Dermis microvascular lymphatic vessel endothelial cell (primary cell): ENCODE measurements at regions not wholly inside any gene's neighbourhood (a gene's known extent, or its start where the extent isn't known, plus 50 kb on each side); places are given as distances from the start of the nearest gene placed in this dataset.

Experiments used
- DNase-seq, 2 donors: peaks; one replicate each; pipeline versions ENCODE4 v3.0.0 to v3.0.0-alpha.2; 2010; ENCODE audit warnings: low read depth in 2 of 2

GRCh38 chr9:86697999-86698398 lies 249.3 kb downstream of the GAS1 start:
- no peak for DNase-seq

DNA sequence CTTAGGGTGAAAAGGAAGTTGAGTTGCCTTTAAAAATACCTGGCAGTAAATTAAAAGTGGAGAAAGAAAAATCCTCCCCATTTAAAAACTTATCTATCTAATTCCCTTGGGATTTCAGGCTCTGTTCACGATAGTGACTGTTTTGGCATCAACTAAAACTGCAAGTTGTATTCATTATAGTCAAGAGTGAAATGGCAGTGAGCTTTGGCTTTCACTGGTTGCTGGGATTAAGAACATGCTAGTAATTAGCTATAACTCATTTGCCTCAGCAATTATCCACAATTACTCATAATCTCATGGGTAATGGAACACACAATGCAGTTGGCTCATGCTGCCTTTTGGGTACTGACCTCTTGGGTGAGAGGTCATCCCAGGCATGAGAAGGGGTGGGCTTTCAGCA lies 250.1 kb downstream of the GAS1 start:
- DNase-seq: no peak

- DNase-seq: no peak
Measured at GRCh38 chr9:86695910-86696424, 251.3 kb downstream of the GAS1 start.

DNA sequence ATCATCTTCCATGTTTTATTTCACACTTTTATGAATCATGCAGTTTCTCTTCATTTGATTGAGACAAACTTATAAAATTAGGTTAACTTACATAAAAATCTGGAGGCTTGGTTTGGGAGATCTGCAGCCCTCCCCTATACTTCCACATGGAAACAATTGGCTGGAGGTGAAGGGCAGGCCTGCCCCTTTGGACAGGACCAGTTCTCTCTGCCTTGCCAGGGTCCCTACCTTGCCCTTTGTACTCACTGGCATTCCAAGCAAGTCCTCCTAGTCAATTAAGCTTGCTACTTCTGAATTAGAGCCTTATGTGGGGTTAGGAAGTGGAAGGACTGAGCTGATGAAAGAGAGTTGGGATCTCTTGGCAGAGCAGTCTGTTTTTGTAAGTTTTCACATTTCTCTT lies 257.3 kb downstream of the GAS1 start:
- no peak for DNase-seq

GRCh38 chr9:86687788-86688187 lies 259.5 kb downstream of the GAS1 start:
- no peak for DNase-seq

GRCh38 chr9:86685556-86685955 lies 261.8 kb downstream of the GAS1 start:
- DNase-seq: no peak

- no peak for DNase-seq
Measured at GRCh38 chr9:86684148-86684547, 263.2 kb downstream of the GAS1 start.

DNA sequence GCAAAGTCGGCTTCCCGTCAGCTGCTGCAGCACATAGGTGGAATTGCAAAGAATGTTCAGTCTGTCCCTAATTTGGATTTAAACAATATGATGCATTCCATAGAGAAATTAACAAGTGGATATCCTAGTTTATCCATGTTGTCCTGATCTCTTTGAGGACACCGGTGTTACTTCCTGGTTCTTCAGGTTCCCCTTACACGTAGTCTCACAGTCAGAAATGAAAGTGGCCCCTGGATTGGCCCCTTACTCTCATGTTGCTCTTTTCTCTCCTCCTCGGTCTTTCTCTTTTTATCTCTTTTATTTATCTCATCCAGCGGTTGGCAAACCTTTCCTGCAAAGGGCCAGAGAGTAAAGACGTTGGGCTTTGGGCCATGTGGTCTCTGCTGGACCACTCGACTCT lies 265.1 kb downstream of the GAS1 start:
- no peak for DNase-seq

DNA sequence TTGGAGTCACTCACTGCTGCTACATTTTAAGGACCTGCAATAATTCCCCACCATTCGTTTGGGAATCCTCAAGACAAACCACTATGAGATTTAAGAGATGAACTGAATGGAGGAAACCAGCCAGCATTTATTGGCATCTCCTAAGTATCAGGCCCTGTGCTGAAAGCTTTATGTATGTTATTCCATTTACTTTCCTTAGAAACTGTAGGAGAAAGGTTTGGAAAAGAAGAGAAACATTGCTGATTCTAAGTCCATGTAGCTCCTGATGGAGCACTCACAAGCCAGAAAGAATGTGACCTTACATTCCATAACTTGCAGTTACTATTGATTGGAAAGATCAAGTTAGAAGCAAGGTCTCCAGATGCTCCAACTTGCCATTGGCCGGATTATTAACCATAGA lies 267.4 kb downstream of the GAS1 start:
- DNase-seq: no peak

DNA sequence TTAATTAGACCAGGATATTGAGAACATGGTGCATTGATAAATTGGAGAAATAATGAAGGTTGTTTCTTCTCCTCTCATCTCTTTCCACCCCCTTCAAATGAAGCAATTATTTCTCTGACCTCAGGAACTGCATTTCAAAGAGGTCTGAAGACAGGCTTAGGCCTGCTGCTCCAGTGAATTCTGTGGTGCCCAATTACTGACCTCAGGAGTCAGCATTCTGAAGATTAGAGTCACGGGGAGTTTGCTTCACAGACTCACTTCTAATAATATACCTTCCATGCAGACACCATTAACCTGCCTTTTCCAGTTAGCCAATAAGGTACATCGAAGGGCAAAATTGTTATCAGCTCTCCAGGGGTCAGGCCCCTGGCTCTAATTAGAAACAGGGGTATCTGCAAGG lies 270.9 kb downstream of the GAS1 start:
- no peak for DNase-seq

DNA sequence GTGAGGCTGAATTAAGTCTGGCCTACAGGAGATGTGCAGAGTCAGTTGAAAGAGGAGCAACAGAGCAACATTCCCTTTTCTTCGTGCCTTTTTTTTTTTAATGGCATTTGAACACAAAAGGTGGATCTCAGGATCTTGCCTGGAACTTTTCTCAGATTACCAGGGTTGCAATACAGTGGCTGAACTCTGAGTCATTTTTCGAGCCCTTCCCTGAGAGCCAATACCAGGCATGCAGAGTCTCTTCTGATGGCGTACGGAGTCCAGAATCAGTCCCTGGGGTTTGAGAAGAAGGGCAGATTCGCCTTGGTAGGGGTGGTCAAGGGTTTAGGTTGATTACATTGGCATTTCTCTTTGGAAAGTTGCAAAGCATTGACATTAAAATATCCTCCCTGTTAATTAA lies 271.5 kb downstream of the GAS1 start:
- no peak for DNase-seq

GRCh38 chr9:86674487-86674886 lies 272.8 kb downstream of the GAS1 start:
- DNase-seq: no peak

- no peak for DNase-seq
Measured at GRCh38 chr9:86672966-86673365, 274.3 kb downstream of the GAS1 start.

- no peak for DNase-seq
Measured at GRCh38 chr9:86672301-86672700, 275.0 kb downstream of the GAS1 start.

DNA sequence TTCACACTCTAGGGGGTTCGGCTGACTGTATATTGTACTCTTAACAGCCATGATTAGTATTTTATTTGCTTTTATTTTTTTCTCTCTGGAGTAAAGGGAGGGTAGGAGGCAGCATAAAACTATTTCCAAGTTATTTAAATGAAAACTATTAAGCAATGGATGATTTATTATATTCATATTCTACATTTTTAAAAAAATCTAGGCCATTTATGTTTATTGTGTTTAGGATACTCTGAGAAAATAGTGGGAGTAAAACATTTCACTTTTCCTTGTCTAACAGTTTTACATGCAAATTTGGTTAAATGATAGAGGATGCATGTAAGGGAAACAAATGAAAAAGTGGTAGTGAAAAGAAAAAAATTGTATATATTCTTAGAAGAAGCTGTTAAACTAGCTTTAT lies 276.3 kb downstream of the GAS1 start:
- DNase-seq: no peak

- no peak for DNase-seq
Measured at GRCh38 chr9:86670536-86670935, 276.8 kb downstream of the GAS1 start.

GRCh38 chr9:86670076-86670475 lies 277.2 kb downstream of the GAS1 start:
- no peak for DNase-seq

- no peak for DNase-seq
Measured at GRCh38 chr9:86669422-86669821, 277.9 kb downstream of the GAS1 start.

GRCh38 chr9:86668488-86668887 lies 278.8 kb downstream of the GAS1 start:
- no peak for DNase-seq

- DNase-seq: no peak
Measured at GRCh38 chr9:86667307-86667706, 280.0 kb downstream of the GAS1 start.

- no peak for DNase-seq
Measured at GRCh38 chr9:86665416-86665815, 281.9 kb downstream of the GAS1 start.

DNA sequence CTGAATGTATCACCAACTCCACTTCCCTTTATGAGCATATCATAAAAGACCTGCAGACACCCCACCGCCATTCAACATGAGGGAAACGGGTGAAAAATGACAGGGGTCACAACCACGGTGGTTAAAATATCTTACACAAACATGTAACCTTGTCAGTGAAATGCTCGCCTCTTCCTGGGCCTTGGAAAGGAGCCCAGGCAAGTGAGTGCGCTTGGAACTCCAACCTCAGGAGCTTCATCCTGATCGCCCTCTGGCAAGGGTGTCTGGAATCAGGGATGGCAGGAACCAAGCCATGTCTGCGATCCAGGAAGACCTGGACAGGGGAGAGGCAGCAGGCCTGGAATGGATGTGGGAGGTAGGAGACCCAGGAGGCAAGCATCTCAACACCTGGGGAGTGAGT lies 282.7 kb downstream of the GAS1 start:
- DNase-seq: no peak

- DNase-seq: no peak
Measured at GRCh38 chr9:86663905-86664304, 283.4 kb downstream of the GAS1 start.

- DNase-seq: no peak
Measured at GRCh38 chr9:86662890-86663468, 284.3 kb downstream of the GAS1 start.
